Mesendoderm (in vitro differentiated cells): ENCODE measurements at regions not wholly inside any gene's neighbourhood (a gene's known extent, or its start where the extent isn't known, plus 50 kb on each side); places are given as distances from the start of the nearest gene placed in this dataset.
"Not testable (repeated sequence)": the region's sequence is repeated elsewhere in the genome, so short reads cannot be mapped to it uniquely, and the experiment has no call there.

Experiments used
- DNase-seq: peaks from one replicate; pipeline ENCODE4 v3.0.0; 2013
- H2AK5ac ChIP-seq: 2 replicates; pipeline ENCODE4 v1.6.1; 2013; ENCODE audit warnings: low read length, inconsistent platforms
- H2BK120ac ChIP-seq: 2 replicates; pipeline ENCODE4 v1.6.1; 2013; ENCODE audit warnings: low read depth, mild to moderate bottlenecking, low read length, moderate library complexity, mixed read lengths
- H2BK15ac ChIP-seq: replicated peaks from 2 replicates; pipeline ENCODE4 v1.6.1; 2013; ENCODE audit warnings: low read depth, mild to moderate bottlenecking, moderate library complexity
- H2BK5ac ChIP-seq: 2 replicates; pipeline ENCODE4 v1.6.1; 2013; ENCODE audit warnings: low read length, inconsistent platforms
- H3K18ac ChIP-seq: 2 replicates; pipeline ENCODE4 v1.6.1; 2013; ENCODE audit warnings: mild to moderate bottlenecking, low read length, mixed read lengths
- H3K23ac ChIP-seq: one replicate; pipeline ENCODE4 v1.6.1; 2013; ENCODE audit warnings: low read length
- H3K27ac ChIP-seq: 2 replicates; pipeline ENCODE4 v1.5.1; 2013; ENCODE audit warnings: low read depth, mild to moderate bottlenecking, inconsistent platforms, low read length, moderate library complexity
- H3K27me3 ChIP-seq: 2 replicates; pipeline ENCODE4 v1.6.1; 2013; ENCODE audit warnings: low read length, control low read depth, mild to moderate bottlenecking, inconsistent platforms; ENCODE audit not compliant: insufficient read depth, poor library complexity
- H3K36me3 ChIP-seq: 2 replicates; pipeline ENCODE4 v1.6.1; 2013; ENCODE audit warnings: low read length, inconsistent platforms; ENCODE audit not compliant: control insufficient read depth, insufficient read depth
- H3K4ac ChIP-seq: one replicate; pipeline ENCODE4 v1.6.1; 2013; ENCODE audit warnings: low read depth, mild to moderate bottlenecking, low read length, moderate library complexity
- H3K4me1 ChIP-seq: 2 replicates; pipeline ENCODE4 v1.6.1; 2013; ENCODE audit warnings: low read depth, low read length, inconsistent platforms; ENCODE audit not compliant: control insufficient read depth
- H3K4me2 ChIP-seq: 2 replicates; pipeline ENCODE4 v1.6.1; 2013; ENCODE audit warnings: low read length
- H3K4me3 ChIP-seq: 2 replicates; pipeline ENCODE4 v1.5.1; 2013; ENCODE audit warnings: mild to moderate bottlenecking, low read length
- H3K56ac ChIP-seq: one replicate; pipeline ENCODE4 v1.6.1; 2013; ENCODE audit warnings: low read length
- H3K79me1 ChIP-seq: 2 replicates; pipeline ENCODE4 v1.6.1; 2013; ENCODE audit warnings: low read length, inconsistent platforms
- H3K79me2 ChIP-seq: 2 replicates; pipeline ENCODE4 v1.6.1; 2013; ENCODE audit warnings: mild to moderate bottlenecking, low read length; ENCODE audit not compliant: control insufficient read depth, insufficient read depth
- H3K9ac ChIP-seq: 2 replicates; pipeline ENCODE4 v1.6.1; 2013; ENCODE audit warnings: low read length, inconsistent platforms
- H4K5ac ChIP-seq: one replicate; pipeline ENCODE4 v1.6.1; 2013; ENCODE audit warnings: low read length
- H4K8ac ChIP-seq: one replicate; pipeline ENCODE4 v1.6.1; 2013; ENCODE audit warnings: low read depth, mild to moderate bottlenecking, control low read depth, low read length, moderate library complexity
- WGBS: extraction: QIAGEN DNeasy Blood & Tissue Kit; methylation state at CpG from one replicate; pipeline ENCODE4 v1.1.7; 2013; ENCODE audit warnings: low lambda C conversion rate, missing lambda C conversion rate; ENCODE audit not compliant: insufficient coverage; ENCODE audit errors: extremely low coverage; 5-methylcytosine and 5-hydroxymethylcytosine counted together

DNA sequence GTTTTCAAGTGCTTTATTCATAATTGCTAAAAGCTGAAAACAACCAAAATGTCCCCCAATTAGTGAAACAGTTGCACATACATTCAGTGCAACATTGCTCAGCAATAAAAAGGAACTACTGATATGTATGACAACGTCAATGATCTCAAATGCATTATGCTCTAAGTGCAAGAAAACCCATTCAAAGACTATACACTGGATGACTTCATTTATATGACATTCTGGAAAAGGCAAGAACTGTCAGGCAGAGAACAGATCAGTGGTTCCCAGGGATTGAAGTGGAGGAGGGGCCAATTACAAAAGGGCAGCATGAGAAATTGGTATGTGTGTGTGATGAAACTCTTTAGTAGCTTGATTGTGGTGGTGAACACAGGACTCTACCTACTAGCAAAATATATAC lies 585.6 kb downstream of the TBL1XR1 start:
- no CpG with 5 or more reads among the region's 1 CpG for WGBS
- no peak overlapping the region for H3K23ac ChIP-seq
- no peak overlapping the region for H3K4me2 ChIP-seq
- H4K8ac ChIP-seq = no peak overlapping the region
- H3K4me3 ChIP-seq = no peak overlapping the region
- no peak overlapping the region for H2BK120ac ChIP-seq
- no peaks in the 10 kb centered on the region for H3K4me1 ChIP-seq
- no peak overlapping the region for H3K9ac ChIP-seq
- no peak overlapping the region for H2BK15ac ChIP-seq
- no peak overlapping the region for H4K5ac ChIP-seq
- no peaks in the 10 kb centered on the region for H3K36me3 ChIP-seq
- no peaks in the 10 kb centered on the region for H3K79me2 ChIP-seq
- H3K27me3 ChIP-seq = no peaks in the 10 kb centered on the region
- H3K4ac ChIP-seq = no peak overlapping the region
- H3K79me1 ChIP-seq = no peaks in the 10 kb centered on the region
- no peak overlapping the region for H3K27ac ChIP-seq
- H2BK5ac ChIP-seq = no peak overlapping the region
- peak; percentile 3 for DNase-seq
- H3K56ac ChIP-seq = no peak overlapping the region
- no peak overlapping the region for H2AK5ac ChIP-seq
- H3K18ac ChIP-seq = no peak overlapping the region

DNA sequence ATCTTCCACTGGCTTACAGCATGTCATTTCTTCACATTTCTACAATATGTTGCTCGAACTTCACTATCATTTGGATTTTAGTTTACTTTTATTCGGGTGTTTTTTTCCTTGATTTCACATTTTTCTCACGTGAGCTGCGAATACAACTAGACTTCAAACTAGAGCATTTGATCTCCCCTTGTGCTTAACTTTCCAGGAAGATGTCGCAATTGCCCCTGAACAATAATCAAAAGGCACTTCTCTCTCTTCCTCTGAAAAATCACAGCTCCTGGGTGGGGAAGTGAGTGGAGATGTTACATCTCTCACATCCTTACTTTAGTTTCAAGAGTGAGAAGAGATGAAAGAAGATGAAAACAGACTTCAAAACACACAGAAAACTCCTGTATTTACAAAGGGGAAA lies 587.9 kb downstream of the TBL1XR1 start:
- Histone ChIP-seq H3K18ac (no peak overlapping the region), H3K4me1 (no peaks in the 10 kb centered on the region), H2BK5ac (no peak overlapping the region), H2AK5ac (no peak overlapping the region), H3K79me1 (no peaks in the 10 kb centered on the region), H3K4me3 (no peak overlapping the region), H3K4ac (no peak overlapping the region), H3K23ac (no peak overlapping the region), H4K8ac (no peak overlapping the region), H3K56ac (no peak overlapping the region), H2BK15ac (no peak overlapping the region), H3K9ac (no peak overlapping the region), H3K4me2 (no peak overlapping the region), H3K79me2 (no peaks in the 10 kb centered on the region), H3K27ac (no peak overlapping the region), H3K27me3 (no peaks in the 10 kb centered on the region), H4K5ac (no peak overlapping the region), H2BK120ac (no peak overlapping the region), H3K36me3 (no peaks in the 10 kb centered on the region)
- WGBS = no CpG with 5 or more reads among the region's 5 CpGs
- no peak for DNase-seq

DNA sequence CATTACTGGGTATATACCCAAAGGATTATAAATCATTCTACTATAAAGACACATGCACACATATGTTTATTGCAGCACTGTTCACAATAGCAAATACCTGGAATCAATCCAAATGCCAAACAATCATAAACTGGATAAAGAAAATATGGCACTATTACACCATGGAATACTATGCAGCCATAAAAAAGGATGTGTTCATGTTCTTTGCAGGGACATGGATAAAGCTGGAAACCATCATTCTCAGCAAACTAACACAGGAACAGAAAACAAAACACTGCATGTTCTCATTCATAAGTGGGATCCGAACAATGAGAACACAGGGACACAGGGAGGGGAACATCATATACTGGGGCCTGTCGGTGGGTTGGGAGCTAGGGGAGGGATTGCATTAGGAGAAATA lies 591.7 kb downstream of the TBL1XR1 start:
- H3K79me1 ChIP-seq, H2BK120ac ChIP-seq, H3K27me3 ChIP-seq, H3K4me2 ChIP-seq, H2BK5ac ChIP-seq, H3K36me3 ChIP-seq, H3K18ac ChIP-seq, H3K56ac ChIP-seq, H3K79me2 ChIP-seq, H3K4me1 ChIP-seq, H2BK15ac ChIP-seq, H4K5ac ChIP-seq, H4K8ac ChIP-seq, H3K9ac ChIP-seq, H3K4ac ChIP-seq, H3K27ac ChIP-seq, H2AK5ac ChIP-seq, H3K23ac ChIP-seq, DNase-seq, H3K4me3 ChIP-seq: not testable (repeated sequence)
- WGBS = no CpG with 5 or more reads among the region's 2 CpGs

DNA sequence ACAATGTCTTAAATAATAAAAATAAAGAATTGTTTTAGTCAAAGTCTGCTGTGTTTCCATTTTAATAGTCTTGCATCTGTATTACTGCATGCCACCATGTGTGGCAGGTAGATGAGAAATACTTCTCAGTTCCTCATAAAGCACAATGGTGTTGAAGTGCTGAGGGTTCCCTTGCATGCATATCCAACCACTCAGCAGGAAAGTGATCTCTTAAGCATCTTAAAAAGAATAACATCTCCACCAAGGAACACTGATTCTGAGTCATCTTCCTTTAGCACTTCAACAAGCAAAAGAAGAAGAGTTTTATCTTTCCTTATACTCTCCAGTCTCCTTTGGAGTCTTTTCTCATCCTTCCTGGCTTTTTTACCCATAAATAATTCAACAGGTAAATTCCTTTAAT lies 602.0 kb downstream of the TBL1XR1 start:
- H3K9ac ChIP-seq = no peak overlapping the region
- no peaks in the 10 kb centered on the region for H3K4me1 ChIP-seq
- H3K27ac ChIP-seq = no peak overlapping the region
- no peak overlapping the region for H2BK15ac ChIP-seq
- no peak overlapping the region for H4K5ac ChIP-seq
- H3K4me3 ChIP-seq = no peak overlapping the region
- no peak overlapping the region for H3K4me2 ChIP-seq
- H3K18ac ChIP-seq = no peak overlapping the region
- H4K8ac ChIP-seq = no peak overlapping the region
- H2BK5ac ChIP-seq = no peak overlapping the region
- no peaks in the 10 kb centered on the region for H3K36me3 ChIP-seq
- no peaks in the 10 kb centered on the region for H3K79me2 ChIP-seq
- H3K23ac ChIP-seq = no peak overlapping the region
- no peak overlapping the region for H2BK120ac ChIP-seq
- H3K27me3 ChIP-seq = no peaks in the 10 kb centered on the region
- H2AK5ac ChIP-seq = no peak overlapping the region
- no peak overlapping the region for H3K56ac ChIP-seq
- H3K4ac ChIP-seq = no peak overlapping the region
- DNase-seq = peak; percentile 8
- H3K79me1 ChIP-seq = no peaks in the 10 kb centered on the region

DNA sequence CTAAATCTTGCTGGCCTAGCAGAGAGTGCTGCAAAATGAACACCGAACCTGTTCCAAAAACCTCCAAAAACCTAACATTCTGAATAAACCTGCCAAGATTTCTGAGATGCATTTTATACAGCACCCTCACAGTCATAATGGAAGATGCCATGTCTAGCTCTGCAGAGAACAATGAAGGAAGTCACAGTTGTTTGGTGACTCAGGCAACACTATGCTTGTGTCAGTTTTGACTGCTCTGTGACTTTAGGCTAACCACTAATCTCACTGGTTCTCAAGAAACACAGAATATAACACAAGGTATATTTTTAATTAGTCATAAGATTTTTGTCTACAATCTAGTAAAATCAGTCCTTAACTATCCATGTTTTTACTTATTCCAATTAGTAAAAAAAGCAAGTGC lies 606.6 kb downstream of the TBL1XR1 start:
- Histone ChIP-seq H3K4ac (no peak overlapping the region), H3K27me3 (no peaks in the 10 kb centered on the region), H3K27ac (no peak overlapping the region), H4K8ac (no peak overlapping the region), H3K36me3 (no peaks in the 10 kb centered on the region), H2BK120ac (no peak overlapping the region), H3K4me3 (no peak overlapping the region), H3K4me1 (no peaks in the 10 kb centered on the region), H3K18ac (no peak overlapping the region), H4K5ac (no peak overlapping the region), H3K4me2 (no peak overlapping the region), H3K79me2 (no peaks in the 10 kb centered on the region), H3K23ac (no peak overlapping the region), H2BK5ac (no peak overlapping the region), H2AK5ac (no peak overlapping the region), H3K9ac (no peak overlapping the region), H3K56ac (no peak overlapping the region), H2BK15ac (no peak overlapping the region), H3K79me1 (no peaks in the 10 kb centered on the region)
- WGBS = no CpG with 5 or more reads among the region's 1 CpG
- peak; percentile 11 for DNase-seq

DNA sequence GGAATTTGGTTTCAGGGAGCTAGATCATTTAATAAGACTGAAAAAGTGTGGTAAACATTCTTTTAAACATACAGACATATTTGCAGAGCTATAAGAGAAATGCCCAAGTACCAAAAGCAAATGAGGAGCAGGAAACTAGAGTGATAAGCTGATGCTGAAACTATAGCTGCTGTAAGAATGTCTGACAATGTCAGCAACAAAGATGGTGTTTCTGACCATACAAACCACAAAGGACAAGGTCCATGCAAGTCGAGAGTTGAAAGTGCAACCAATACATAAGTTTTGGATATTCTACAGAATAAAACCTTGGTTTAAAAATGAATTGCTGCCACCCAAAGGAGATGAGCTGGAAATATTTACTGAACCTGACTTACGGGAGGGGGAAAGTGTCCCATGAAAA lies 610.2 kb downstream of the TBL1XR1 start:
- no peak overlapping the region for H2BK5ac ChIP-seq
- DNase-seq = no peak
- H3K4me2 ChIP-seq = no peak overlapping the region
- H4K5ac ChIP-seq = no peak overlapping the region
- no peak overlapping the region for H3K4me3 ChIP-seq
- no peak overlapping the region for H3K27ac ChIP-seq
- no peak overlapping the region for H2BK120ac ChIP-seq
- H3K9ac ChIP-seq = no peak overlapping the region
- no peak overlapping the region for H2AK5ac ChIP-seq
- WGBS = no CpG with 5 or more reads among the region's 2 CpGs
- H3K23ac ChIP-seq = no peak overlapping the region
- H2BK15ac ChIP-seq = no peak overlapping the region
- H3K4ac ChIP-seq = no peak overlapping the region
- H3K27me3 ChIP-seq = no peaks in the 10 kb centered on the region
- H3K79me1 ChIP-seq = no peaks in the 10 kb centered on the region
- no peaks in the 10 kb centered on the region for H3K79me2 ChIP-seq
- H3K4me1 ChIP-seq = no peaks in the 10 kb centered on the region
- no peak overlapping the region for H3K18ac ChIP-seq
- no peaks in the 10 kb centered on the region for H3K36me3 ChIP-seq
- H3K56ac ChIP-seq = no peak overlapping the region
- no peak overlapping the region for H4K8ac ChIP-seq
